Neural progenitor cell (in vitro differentiated cells): ENCODE measurements at regions not wholly inside any gene's neighbourhood (a gene's known extent, or its start where the extent isn't known, plus 50 kb on each side); places are given as distances from the start of the nearest gene placed in this dataset.

ENCODE experiments used
- DNase-seq: peaks from one replicate; pipeline ENCODE4 v3.0.0-alpha.2; 2016; ENCODE audit warnings: low spot score
- H2AFZ ChIP-seq: fragments of 200-600 bp; sonication (generic); replicated peaks from 2 replicates; pipeline ENCODE4 v1.6.1; 2016; ENCODE audit warnings: antibody characterized with exemption
- H3F3A ChIP-seq: fragments of 200-600 bp; sonication (generic); 2 replicates; pipeline ENCODE4 v1.6.1; 2016; ENCODE audit warnings: antibody characterized with exemption, low read depth
- H3K27ac ChIP-seq: fragments of 200-600 bp; sonication (generic); 2 replicates; pipeline ENCODE4 v1.5.1; 2016; ENCODE audit warnings: mild to moderate bottlenecking
- H3K27me3 ChIP-seq: fragments of 200-600 bp; sonication (generic); 2 replicates; pipeline ENCODE4 v1.6.1; 2016; ENCODE audit warnings: mild to moderate bottlenecking, moderate library complexity
- H3K36me3 ChIP-seq: fragments of 200-600 bp; sonication (generic); 2 replicates; pipeline ENCODE4 v1.5.1; 2016
- H3K4me1 ChIP-seq: fragments of 200-600 bp; sonication (generic); 2 replicates; pipeline ENCODE4 v1.6.1; 2016; ENCODE audit warnings: mixed run types
- H3K4me2 ChIP-seq: fragments of 200-600 bp; sonication (generic); 2 replicates; pipeline ENCODE4 v1.6.1; 2016
- H3K4me3 ChIP-seq: fragments of 200-600 bp; sonication (generic); 2 replicates; pipeline ENCODE4 v1.5.1; 2016
- H3K79me2 ChIP-seq: fragments of 200-600 bp; sonication (generic); 2 replicates; pipeline ENCODE4 v1.6.1; 2016; ENCODE audit warnings: low read depth
- H3K9ac ChIP-seq: fragments of 200-600 bp; sonication (generic); 2 replicates; pipeline ENCODE4 v1.6.1; 2016
- H3K9me3 ChIP-seq: fragments of 200-600 bp; sonication (generic); 2 replicates; pipeline ENCODE4 v1.5.1; 2016; ENCODE audit warnings: low read depth
- H4K20me1 ChIP-seq: fragments of 200-600 bp; sonication (generic); 2 replicates; pipeline ENCODE4 v1.6.1; 2016; ENCODE audit warnings: low read depth
- H3K27ac Mint-ChIP-seq: 3 replicates; pipeline ENCODE4 v1.8.0; 2021; ENCODE audit warnings: mixed read lengths
- H3K27me3 Mint-ChIP-seq: 2 replicates; pipeline ENCODE4 v1.8.0; 2022; ENCODE audit warnings: low read depth, mild to moderate bottlenecking, inconsistent platforms, moderate library complexity, mixed read lengths; ENCODE audit not compliant: insufficient read depth
- H3K36me3 Mint-ChIP-seq: 3 replicates; pipeline ENCODE4 v1.8.0; 2021; ENCODE audit warnings: mixed read lengths
- H3K4me1 Mint-ChIP-seq: 3 replicates; pipeline ENCODE4 v1.8.0; 2021; ENCODE audit warnings: mixed read lengths
- H3K4me3 Mint-ChIP-seq: 3 replicates; pipeline ENCODE4 v1.8.0; 2021; ENCODE audit warnings: mild to moderate bottlenecking, moderate library complexity, mixed read lengths
- H3K9me3 Mint-ChIP-seq: 3 replicates; pipeline ENCODE4 v1.8.0; 2020; ENCODE audit warnings: mixed read lengths
- CTCF ChIP-seq: fragments of 200-600 bp; sonication (generic); IDR thresholded peaks from 2 replicates; pipeline ENCODE4 v1.5.1; 2017; ENCODE audit warnings: antibody characterized with exemption, mild to moderate bottlenecking
- EZH2 ChIP-seq: fragments of 200-600 bp; sonication (generic); IDR thresholded peaks from 2 replicates; pipeline ENCODE4 v1.6.1; 2017; ENCODE audit warnings: antibody characterized with exemption, mild to moderate bottlenecking, moderate library complexity
- EZH2phosphoT487 ChIP-seq: fragments of 200-600 bp; sonication (generic); IDR thresholded peaks from 2 replicates; pipeline ENCODE4 v1.6.1; 2017; ENCODE audit warnings: antibody characterized with exemption

DNA sequence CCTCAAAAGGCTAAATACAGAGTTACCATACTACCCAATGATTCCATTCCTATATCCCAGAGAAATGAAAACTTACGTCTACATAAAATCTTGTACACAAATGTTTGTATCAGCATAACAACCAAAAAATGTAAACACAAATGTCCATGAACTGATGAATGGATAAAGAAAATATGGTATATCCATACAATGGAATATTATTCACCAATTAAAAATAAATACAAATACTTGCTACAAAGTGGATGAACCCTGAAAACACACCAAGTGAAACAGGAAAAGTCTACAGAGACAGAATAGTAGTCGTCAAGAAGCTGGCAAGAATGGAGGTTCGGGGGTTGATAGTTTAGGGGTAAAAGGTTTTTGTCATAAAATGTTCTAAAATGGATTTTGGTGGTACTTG, 54.0 kb upstream of the ANKRD28 start:
- Mint-ChIP-seq H3K27ac (no peak overlapping the region), H3K9me3 (peaks cover 51% of the 10 kb centered on the region), H3K27me3 (no peaks in the 10 kb centered on the region), H3K4me1 (peaks cover 8% of the 10 kb centered on the region), H3K36me3 (peaks cover 47% of the 10 kb centered on the region), H3K4me3 (no peak overlapping the region)
- Histone ChIP-seq H3K36me3 (peaks cover 4% of the 10 kb centered on the region), H3K27me3 (no peaks in the 10 kb centered on the region), H3K79me2 (peaks cover 94% of the 10 kb centered on the region), H3K4me1 (peaks cover 1% of the 10 kb centered on the region), H4K20me1 (peaks cover 13% of the 10 kb centered on the region), H3K4me3 (no peak overlapping the region), H3F3A (no peaks in the 10 kb centered on the region), H2AFZ (no peak overlapping the region), H3K9ac (no peak overlapping the region), H3K4me2 (no peak overlapping the region), H3K9me3 (peaks cover 7% of the 10 kb centered on the region), H3K27ac (no peak overlapping the region)
- no peak for DNase-seq
- TF ChIP-seq EZH2phosphoT487 (no peak), CTCF (no peak), EZH2 (no peak)

GRCh38 chr3:15858547-15859506, 61.0 kb upstream of the ANKRD28 start:
- no peak overlapping the region for H3K9ac ChIP-seq
- no peaks in the 10 kb centered on the region for H3K9me3 ChIP-seq
- peaks cover 19% of the 10 kb centered on the region for H3K36me3 Mint-ChIP-seq
- H3K27me3 Mint-ChIP-seq, result no peaks in the 10 kb centered on the region
- H3K27ac Mint-ChIP-seq, result peak overlapping the region; percentile 57
- DNase-seq, result peak; percentile 60
- peaks cover 59% of the 10 kb centered on the region for H3K79me2 ChIP-seq
- peaks cover 33% of the 10 kb centered on the region for H4K20me1 ChIP-seq
- H3K4me1 ChIP-seq, result peaks cover 20% of the 10 kb centered on the region
- H3F3A ChIP-seq, result peaks cover 28% of the 10 kb centered on the region
- peaks cover 19% of the 10 kb centered on the region for H3K4me1 Mint-ChIP-seq
- H3K9me3 Mint-ChIP-seq, result peaks cover 21% of the 10 kb centered on the region
- peak overlapping the region; percentile 87 for H3K4me3 ChIP-seq
- no peak overlapping the region for H3K27ac ChIP-seq
- peak overlapping the region; percentile 95 for H3K4me3 Mint-ChIP-seq
- peak overlapping the region; percentile 87 for H3K4me2 ChIP-seq
- H3K36me3 ChIP-seq, result no peaks in the 10 kb centered on the region
- H3K27me3 ChIP-seq, result peaks cover 10% of the 10 kb centered on the region
- H2AFZ ChIP-seq, result peak overlapping the region; percentile 94
- TF ChIP-seq EZH2phosphoT487 (no peak), CTCF (no peak), EZH2 (no peak)

DNA sequence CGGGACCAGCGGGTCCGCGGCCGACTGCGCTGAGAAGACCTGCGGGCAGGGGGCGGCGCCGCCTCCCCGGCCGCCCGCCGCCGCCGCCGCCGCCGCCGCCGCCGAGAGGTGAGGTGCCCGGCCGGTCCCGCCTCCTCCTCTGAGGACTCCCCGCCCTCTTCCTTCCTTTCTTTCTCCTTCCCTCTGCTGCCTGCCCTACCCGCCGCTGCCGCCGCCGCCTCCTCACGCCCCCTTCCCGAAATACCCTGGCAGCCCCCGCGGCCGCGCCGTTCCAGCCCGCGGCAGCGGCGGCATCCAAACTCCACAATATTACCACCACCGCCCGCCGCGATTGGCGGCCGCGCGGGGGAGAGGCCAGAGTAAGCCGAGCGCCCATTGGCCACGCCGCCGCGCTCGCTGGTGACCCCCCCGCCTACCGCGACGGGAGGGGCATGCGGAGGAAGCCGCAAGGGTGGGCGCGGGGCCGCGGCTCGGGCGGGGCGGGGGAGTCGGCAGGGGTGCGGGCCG, 61.8 kb upstream of the ANKRD28 start:
- H3K27ac Mint-ChIP-seq, result no peak overlapping the region
- H3K4me3 Mint-ChIP-seq, result peak overlapping the region; percentile 93
- Histone ChIP-seq H2AFZ (peak overlapping the region; percentile 94), H3K36me3 (no peaks in the 10 kb centered on the region), H3K27ac (no peak overlapping the region), H3K4me2 (peak overlapping the region; percentile 87), H3K27me3 (peaks cover 10% of the 10 kb centered on the region), H3K9me3 (no peaks in the 10 kb centered on the region), H3K9ac (no peak overlapping the region), H3K4me3 (peak overlapping the region; percentile 87), H3K4me1 (peaks cover 20% of the 10 kb centered on the region), H3K79me2 (peaks cover 52% of the 10 kb centered on the region), H3F3A (peaks cover 28% of the 10 kb centered on the region), H4K20me1 (peaks cover 33% of the 10 kb centered on the region)
- H3K36me3 Mint-ChIP-seq, result peaks cover 17% of the 10 kb centered on the region
- no peaks in the 10 kb centered on the region for H3K27me3 Mint-ChIP-seq
- peak; percentile 91 for DNase-seq
- H3K4me1 Mint-ChIP-seq, result peaks cover 19% of the 10 kb centered on the region
- H3K9me3 Mint-ChIP-seq, result peaks cover 18% of the 10 kb centered on the region
- TF ChIP-seq EZH2phosphoT487 (no peak), CTCF (no peak), EZH2 (no peak)
